ENCODE measurements at regions not wholly inside any gene's neighbourhood (a gene's known extent, or its start where the extent isn't known, plus 50 kb on each side); places are given as distances from the start of the nearest gene placed in this dataset.

DNA sequence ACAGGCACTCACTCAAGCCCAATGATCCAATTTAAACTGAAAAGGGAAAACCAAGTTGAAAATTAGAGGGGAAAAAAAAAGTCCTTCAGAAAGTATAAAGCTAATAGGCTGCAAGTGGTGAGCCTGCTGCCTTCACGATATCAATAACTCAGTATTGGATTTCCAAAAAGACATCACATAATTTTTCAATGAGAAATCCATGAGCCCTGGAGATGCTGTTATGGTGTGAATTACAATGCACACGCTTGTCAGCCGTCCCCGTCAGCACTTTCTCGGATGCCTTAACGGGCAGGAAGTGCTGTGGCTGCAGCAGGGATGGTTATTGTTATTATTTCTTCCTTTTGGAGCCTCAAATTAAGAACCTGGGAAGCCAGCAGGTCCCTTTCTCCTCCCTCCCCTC is 138.5 kb downstream of the DHX35 start:
- Histone ChIP-seq H3F3A (ENCODE audit: control insufficient read depth, insufficient read depth) (no peaks in the 10 kb centered on the region), H3K4me3 (ENCODE audit: low read length) (no peak overlapping the region), H3K4me2 (ENCODE audit: low read length) (no peak overlapping the region), H3K79me2 (ENCODE audit: control insufficient read depth, low read length) (no peaks in the 10 kb centered on the region), H3K9me2 (replicated peaks; ENCODE audit: control insufficient read depth, low read length) (no peaks in the 10 kb centered on the region), H3K9me3 (ENCODE audit: control insufficient read depth, insufficient read depth, low read length) (no peaks in the 10 kb centered on the region), H3K27me3 (ENCODE audit: control insufficient read depth, low read length) (peaks cover 6% of the 10 kb centered on the region), H3K27ac (ENCODE audit: low read depth, low read length) (no peak overlapping the region), H4K20me1 (ENCODE audit: control insufficient read depth, insufficient read depth, low read depth, low read length) (no peaks in the 10 kb centered on the region), H3K4me1 (ENCODE audit: control insufficient read depth, low read length) (no peaks in the 10 kb centered on the region), H3K36me3 (ENCODE audit: control insufficient read depth, low read length) (no peaks in the 10 kb centered on the region)
- TF ChIP-seq EZH2phosphoT487 (IDR thresholded peaks at IDR 0.05; ENCODE audit: borderline replicate concordance, low read length) (no peak), CTCF (IDR thresholded peaks at IDR 0.05; ENCODE audit: low read depth, low read length, poor library complexity, severe bottlenecking) (no peak)

GRCh38 chr20:39097889-39098288 is 135.7 kb downstream of the DHX35 start:
- Histone ChIP-seq H3K27ac (ENCODE audit: low read depth, low read length) (no peak overlapping the region), H3K4me2 (ENCODE audit: low read length) (no peak overlapping the region), H3K9me3 (ENCODE audit: control insufficient read depth, insufficient read depth, low read length) (no peaks in the 10 kb centered on the region), H3K4me1 (ENCODE audit: control insufficient read depth, low read length) (no peaks in the 10 kb centered on the region), H3K36me3 (ENCODE audit: control insufficient read depth, low read length) (no peaks in the 10 kb centered on the region), H3K27me3 (ENCODE audit: control insufficient read depth, low read length) (peaks cover 6% of the 10 kb centered on the region), H3F3A (ENCODE audit: control insufficient read depth, insufficient read depth) (no peaks in the 10 kb centered on the region), H4K20me1 (ENCODE audit: control insufficient read depth, insufficient read depth, low read depth, low read length) (no peaks in the 10 kb centered on the region), H3K9me2 (replicated peaks; ENCODE audit: control insufficient read depth, low read length) (no peaks in the 10 kb centered on the region), H3K4me3 (ENCODE audit: low read length) (no peak overlapping the region), H3K79me2 (ENCODE audit: control insufficient read depth, low read length) (no peaks in the 10 kb centered on the region)
- TF ChIP-seq EZH2phosphoT487 (IDR thresholded peaks at IDR 0.05; ENCODE audit: borderline replicate concordance, low read length) (no peak), CTCF (IDR thresholded peaks at IDR 0.05; ENCODE audit: low read depth, low read length, poor library complexity, severe bottlenecking) (no peak)

GRCh38 chr20:39095870-39096269 is 133.7 kb downstream of the DHX35 start:
- H3K36me3 ChIP-seq (ENCODE audit: control insufficient read depth, low read length): no peaks in the 10 kb centered on the region
- H4K20me1 ChIP-seq (ENCODE audit: control insufficient read depth, insufficient read depth, low read depth, low read length): no peaks in the 10 kb centered on the region
- H3K27ac ChIP-seq (ENCODE audit: low read depth, low read length): no peak overlapping the region
- H3K4me1 ChIP-seq (ENCODE audit: control insufficient read depth, low read length): no peaks in the 10 kb centered on the region
- no peak overlapping the region for H3K4me3 ChIP-seq (ENCODE audit: low read length)
- H3K79me2 ChIP-seq (ENCODE audit: control insufficient read depth, low read length): no peaks in the 10 kb centered on the region
- peaks cover 6% of the 10 kb centered on the region for H3K27me3 ChIP-seq (ENCODE audit: control insufficient read depth, low read length)
- no peak overlapping the region for H3K4me2 ChIP-seq (ENCODE audit: low read length)
- no peaks in the 10 kb centered on the region for H3K9me2 ChIP-seq (replicated peaks; ENCODE audit: control insufficient read depth, low read length)
- no peaks in the 10 kb centered on the region for H3K9me3 ChIP-seq (ENCODE audit: control insufficient read depth, insufficient read depth, low read length)
- no peaks in the 10 kb centered on the region for H3F3A ChIP-seq (ENCODE audit: control insufficient read depth, insufficient read depth)
- TF ChIP-seq CTCF (IDR thresholded peaks at IDR 0.05; ENCODE audit: low read depth, low read length, poor library complexity, severe bottlenecking) (no peak), EZH2phosphoT487 (IDR thresholded peaks at IDR 0.05; ENCODE audit: borderline replicate concordance, low read length) (no peak)

GRCh38 chr20:39094391-39094790 is 132.2 kb downstream of the DHX35 start:
- Histone ChIP-seq H3K36me3 (ENCODE audit: control insufficient read depth, low read length) (no peaks in the 10 kb centered on the region), H3K4me1 (ENCODE audit: control insufficient read depth, low read length) (no peaks in the 10 kb centered on the region), H3K79me2 (ENCODE audit: control insufficient read depth, low read length) (no peaks in the 10 kb centered on the region), H3K4me2 (ENCODE audit: low read length) (no peak overlapping the region), H3K9me2 (replicated peaks; ENCODE audit: control insufficient read depth, low read length) (no peaks in the 10 kb centered on the region), H3F3A (ENCODE audit: control insufficient read depth, insufficient read depth) (no peaks in the 10 kb centered on the region), H3K4me3 (ENCODE audit: low read length) (no peak overlapping the region), H4K20me1 (ENCODE audit: control insufficient read depth, insufficient read depth, low read depth, low read length) (no peaks in the 10 kb centered on the region), H3K9me3 (ENCODE audit: control insufficient read depth, insufficient read depth, low read length) (no peaks in the 10 kb centered on the region), H3K27ac (ENCODE audit: low read depth, low read length) (no peak overlapping the region), H3K27me3 (ENCODE audit: control insufficient read depth, low read length) (peaks cover 6% of the 10 kb centered on the region)
- TF ChIP-seq EZH2phosphoT487 (IDR thresholded peaks at IDR 0.05; ENCODE audit: borderline replicate concordance, low read length) (no peak), CTCF (IDR thresholded peaks at IDR 0.05; ENCODE audit: low read depth, low read length, poor library complexity, severe bottlenecking) (no peak)

Data from DOHH2 (cell line).